Stomach (tissue), 4 donors: ENCODE measurements at regions not wholly inside any gene's neighbourhood (a gene's known extent, or its start where the extent isn't known, plus 50 kb on each side); places are given as distances from the start of the nearest gene placed in this dataset.

Experiments used
- EP300 ChIP-seq: sonication (generic); formaldehyde crosslinking; IDR thresholded peaks from one replicate; pipeline ENCODE4 v1.6.1; 2017; ENCODE audit warnings: antibody characterized with exemption
- POLR2A ChIP-seq, 4 donors: fragments of 450-650 bp; IDR thresholded peaks; one replicate each; pipeline ENCODE4 v1.6.1; 2016; ENCODE audit warnings: antibody characterized with exemption in 4 of 4, control low read depth in 2 of 4, mild to moderate bottlenecking in 1 of 4, moderate library complexity in 1 of 4
- TF ChIP-seq, protein P1 (sequence below), 7 experiments: fragments of 450-650 bp in 4 of 7; fragments of 200-600 bp in 3 of 7; sonication (generic) in 3 of 7; IDR thresholded peaks; one replicate each; pipeline ENCODE4 v1.5.1; 2016 to 2019; ENCODE audit warnings: antibody characterized with exemption in 7 of 7, control low read depth in 2 of 7, mild to moderate bottlenecking in 1 of 7

DNA sequence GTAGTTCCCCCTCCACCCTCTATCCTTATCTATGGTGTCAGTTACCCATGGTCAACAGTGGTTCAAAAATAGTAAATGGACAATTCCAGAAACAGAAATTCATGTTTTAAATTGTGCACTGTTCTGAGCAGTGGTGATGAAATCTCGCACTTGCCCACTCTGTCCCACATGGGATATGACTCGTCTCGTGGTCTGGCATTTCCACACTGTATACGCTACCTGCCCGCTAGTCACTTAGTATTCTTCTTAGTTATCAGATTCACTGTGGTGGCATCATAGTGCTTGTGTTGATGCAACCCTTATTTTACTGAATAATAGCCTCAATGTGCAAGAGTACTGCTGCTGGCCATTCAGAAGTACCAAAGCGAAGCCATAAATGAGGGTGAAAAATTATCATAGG is 507.0 kb downstream of the SNAPC1 start:
- TF ChIP-seq POLR2A (IDR thresholded peaks at IDR 0.05) (no peak), EP300 (no peak)
- TF ChIP-seq, protein P1, sequence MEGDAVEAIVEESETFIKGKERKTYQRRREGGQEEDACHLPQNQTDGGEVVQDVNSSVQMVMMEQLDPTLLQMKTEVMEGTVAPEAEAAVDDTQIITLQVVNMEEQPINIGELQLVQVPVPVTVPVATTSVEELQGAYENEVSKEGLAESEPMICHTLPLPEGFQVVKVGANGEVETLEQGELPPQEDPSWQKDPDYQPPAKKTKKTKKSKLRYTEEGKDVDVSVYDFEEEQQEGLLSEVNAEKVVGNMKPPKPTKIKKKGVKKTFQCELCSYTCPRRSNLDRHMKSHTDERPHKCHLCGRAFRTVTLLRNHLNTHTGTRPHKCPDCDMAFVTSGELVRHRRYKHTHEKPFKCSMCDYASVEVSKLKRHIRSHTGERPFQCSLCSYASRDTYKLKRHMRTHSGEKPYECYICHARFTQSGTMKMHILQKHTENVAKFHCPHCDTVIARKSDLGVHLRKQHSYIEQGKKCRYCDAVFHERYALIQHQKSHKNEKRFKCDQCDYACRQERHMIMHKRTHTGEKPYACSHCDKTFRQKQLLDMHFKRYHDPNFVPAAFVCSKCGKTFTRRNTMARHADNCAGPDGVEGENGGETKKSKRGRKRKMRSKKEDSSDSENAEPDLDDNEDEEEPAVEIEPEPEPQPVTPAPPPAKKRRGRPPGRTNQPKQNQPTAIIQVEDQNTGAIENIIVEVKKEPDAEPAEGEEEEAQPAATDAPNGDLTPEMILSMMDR (IDR thresholded peaks at IDR 0.05) = no peak
